GM12878 (cell line): ENCODE measurements at regions not wholly inside any gene's neighbourhood (a gene's known extent, or its start where the extent isn't known, plus 50 kb on each side); places are given as distances from the start of the nearest gene placed in this dataset.

Experiments used
- GABPA ChIP-seq: IDR thresholded peaks from 2 replicates; pipeline ENCODE4 v1.6.1; 2014; ENCODE audit warnings: antibody characterized with exemption, low read depth, mild to moderate bottlenecking, inconsistent platforms
- SP1 ChIP-seq: IDR thresholded peaks from one replicate; pipeline ENCODE4 v1.6.1; 2011; ENCODE audit warnings: low read depth, low read length
- YY1 ChIP-seq: IDR thresholded peaks from 2 replicates; pipeline ENCODE4 v1.6.1; 2011; ENCODE audit warnings: low read depth, mild to moderate bottlenecking, low read length

DNA sequence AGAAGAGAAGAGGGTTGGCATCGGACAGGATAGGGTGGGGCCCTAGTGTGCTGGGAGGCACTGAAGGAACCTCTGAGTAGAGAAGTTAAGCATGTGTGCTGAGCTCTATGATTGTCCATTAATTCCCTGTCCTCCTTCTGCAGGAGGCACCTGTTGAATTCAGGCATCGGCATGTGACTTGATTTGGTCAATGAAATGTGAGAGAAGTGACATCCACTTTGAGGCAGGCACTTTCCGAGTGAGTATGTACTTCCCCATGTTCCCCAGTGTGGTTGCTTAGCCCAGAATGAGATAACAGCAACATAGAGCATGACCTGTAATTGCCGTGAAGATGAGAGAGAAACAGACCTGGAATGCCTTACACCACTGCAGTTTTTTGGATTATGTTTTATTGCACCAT, 224.8 kb downstream of the RPLP1 start:
- TF ChIP-seq YY1 (no peak), SP1 (no peak), GABPA (no peak)
